ENCODE measurements at regions not wholly inside any gene's neighbourhood (a gene's known extent, or its start where the extent isn't known, plus 50 kb on each side); places are given as distances from the start of the nearest gene placed in this dataset.

GRCh38 chr20:54364365-54364764, 111.0 kb upstream of the DOK5 start:
- DNase-seq (ENCODE audit: low read depth, low spot score) (no peak), ATAC-seq (no peak)
- CTCF ChIA-PET, result no interaction called here
- H3K27me3 ChIP-seq (ENCODE audit: control insufficient read depth, insufficient read depth, low read length), result peaks cover 3% of the 10 kb centered on the region; the same call in 1 of the 2 replicates
- no peaks in the 10 kb centered on the region for H3K4me1 ChIP-seq (ENCODE audit: control insufficient read depth, insufficient read depth, low read length)
- no peak for TF ChIP-seq CTCF (IDR thresholded peaks at IDR 0.05)
- H3K36me3 ChIP-seq (ENCODE audit: control insufficient read depth, insufficient read depth, low read length), result no peaks in the 10 kb centered on the region
- POLR2A ChIA-PET, result no interaction called here
- no peaks in the 10 kb centered on the region for H3K9me3 ChIP-seq (ENCODE audit: control insufficient read depth, insufficient read depth, low read depth, low read length)
- intact Hi-C loops (cut with micrococcal nuclease; ENCODE audit: unreplicated experiment), result no loop called here
- in situ Hi-C loops (cut with HindIII; ENCODE audit: low pct_unique_long_range_greater_than_20kb, low sequenced_read_pairs), result no loop called here
- no peak overlapping the region for H3K4me3 ChIP-seq (ENCODE audit: low read depth in 2 of 2, low read length in 2 of 2)
- no peak overlapping the region for H3K27ac ChIP-seq (ENCODE audit: low read length)
- no TSS peak for BruUV-seq (replicated peaks)

- Histone ChIP-seq H3K36me3 (ENCODE audit: control insufficient read depth, insufficient read depth, low read length) (no peaks in the 10 kb centered on the region), H3K27me3 (ENCODE audit: control insufficient read depth, insufficient read depth, low read length) (peaks cover 3% of the 10 kb centered on the region; the same call in 1 of the 2 replicates), H3K4me3 (ENCODE audit: low read depth in 2 of 2, low read length in 2 of 2) (no peak overlapping the region), H3K4me1 (ENCODE audit: control insufficient read depth, insufficient read depth, low read length) (no peaks in the 10 kb centered on the region), H3K27ac (ENCODE audit: low read length) (no peak overlapping the region), H3K9me3 (ENCODE audit: control insufficient read depth, insufficient read depth, low read depth, low read length) (no peaks in the 10 kb centered on the region)
- DNase-seq (ENCODE audit: low read depth, low spot score) (no peak), ATAC-seq (no peak)
- TF ChIP-seq CTCF (IDR thresholded peaks at IDR 0.05) (no peak), SIN3A (IDR thresholded peaks at IDR 0.05; ENCODE audit: borderline replicate concordance, insufficient read depth, low read depth, low read length) (no peak), TCF7L2 (IDR thresholded peaks at IDR 0.05; ENCODE audit: low read depth, low read length) (no peak), POLR2AphosphoS5 (IDR thresholded peaks at IDR 0.05; ENCODE audit: low read depth, low read length) (no peak), REST (IDR thresholded peaks at IDR 0.05; ENCODE audit: insufficient read depth in 1 of 2, low read depth in 2 of 2, low read length in 1 of 2) (no peak)
- no TSS peak for BruUV-seq (replicated peaks)
- in situ Hi-C loops (cut with HindIII; ENCODE audit: low pct_unique_long_range_greater_than_20kb, low sequenced_read_pairs), result no loop called here
- intact Hi-C loops (cut with micrococcal nuclease; ENCODE audit: unreplicated experiment), result no loop called here
- POLR2A ChIA-PET, result no interaction called here
- CTCF ChIA-PET, result no interaction called here
These were observed 110.5 kb upstream of the DOK5 start for GRCh38 chr20:54364919-54365318.
